ENCODE measurements at regions not wholly inside any gene's neighbourhood (a gene's known extent, or its start where the extent isn't known, plus 50 kb on each side); places are given as distances from the start of the nearest gene placed in this dataset.
A peak's percentile ranks its signal among the peaks of the same experiment; 100 is the strongest.

DNA sequence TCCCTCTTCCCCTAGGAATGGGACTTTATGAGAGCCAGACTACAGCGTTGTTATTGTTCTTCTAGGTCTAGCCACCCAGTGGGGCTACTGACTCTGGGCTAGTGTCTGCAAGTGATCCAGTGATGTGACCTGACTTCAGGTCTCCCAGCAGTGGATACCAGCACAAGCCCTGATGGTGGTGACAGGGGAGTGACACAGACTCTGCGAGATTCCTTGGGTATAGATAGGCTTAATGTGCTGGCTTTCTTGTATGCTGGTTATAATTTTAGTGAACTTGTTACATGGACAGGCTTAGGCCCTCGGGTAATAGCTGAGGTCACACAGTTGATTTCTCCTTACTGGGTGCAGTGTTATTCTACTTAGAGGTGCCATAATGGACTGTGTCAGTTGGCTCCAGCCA lies 106.9 kb downstream of the TBC1D30 start:
- intact Hi-C loops (cut with DNase I) = no loop called here
- ATAC-seq = no peak
- no peak for DNase-seq (ENCODE audit: missing footprints)

DNA sequence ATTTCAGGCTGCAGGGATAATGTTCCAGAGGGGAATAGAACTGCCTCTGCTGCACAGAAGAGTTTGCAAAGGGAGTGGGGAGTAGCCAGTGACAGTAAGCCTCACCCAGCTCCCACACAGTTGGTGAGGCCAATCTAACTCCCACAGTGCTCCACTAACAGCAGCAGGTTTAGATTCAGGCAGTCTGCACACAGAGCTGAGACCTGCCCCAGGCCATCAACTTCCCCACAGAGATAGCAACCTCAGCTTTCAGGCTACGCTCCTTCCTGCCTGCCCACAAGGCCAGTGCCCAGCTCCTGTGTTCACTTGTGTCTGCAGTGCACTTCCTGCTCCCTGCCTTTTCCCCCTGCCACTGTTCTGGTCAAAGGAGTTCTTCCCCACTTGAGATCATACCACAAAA lies 107.5 kb downstream of the TBC1D30 start:
- ATAC-seq (no peak), DNase-seq (ENCODE audit: missing footprints) (no peak)
- intact Hi-C loops (cut with DNase I) = no loop called here

DNA sequence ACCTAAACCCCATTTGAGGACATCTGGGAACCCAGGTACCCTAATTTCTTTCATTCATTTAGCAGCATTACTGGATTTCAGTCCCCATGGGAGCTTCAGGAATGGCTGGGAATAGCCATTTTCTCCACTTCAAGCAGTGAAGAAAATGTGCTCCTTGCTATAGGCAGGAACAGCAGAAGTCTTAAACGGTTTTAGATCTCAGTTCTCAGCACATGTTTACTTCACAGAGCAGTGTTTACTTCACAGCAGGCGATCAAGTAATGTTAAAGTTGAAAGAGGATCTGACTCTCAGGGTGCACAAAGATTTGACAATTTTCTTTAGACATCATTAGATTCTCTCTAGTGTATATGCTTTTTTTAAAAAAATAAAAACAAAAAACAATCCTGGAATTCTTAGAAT lies 109.3 kb downstream of the TBC1D30 start:
- no peak for DNase-seq (ENCODE audit: missing footprints)
- ATAC-seq = no peak
- intact Hi-C loops (cut with DNase I) = no loop called here

DNA sequence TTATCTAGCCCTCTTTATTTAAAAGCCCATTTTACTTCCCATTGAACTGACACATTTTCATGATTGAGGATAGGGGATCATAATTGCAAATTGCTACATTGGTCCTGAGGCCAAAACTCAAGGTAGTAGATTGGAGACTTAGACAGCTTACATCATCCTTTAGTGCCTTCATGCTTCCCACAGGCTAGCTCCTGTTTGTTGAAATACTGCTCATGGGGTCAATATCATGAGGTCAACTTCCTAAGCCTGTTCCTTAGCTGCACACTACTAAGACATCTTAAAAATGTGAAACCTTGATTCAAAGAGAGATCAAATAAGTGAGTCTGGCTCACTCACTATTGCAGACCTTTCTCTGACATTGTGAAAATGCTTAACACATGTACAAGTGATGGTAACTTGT lies 113.0 kb downstream of the TBC1D30 start:
- no peak for ATAC-seq
- no peak for DNase-seq (ENCODE audit: missing footprints)
- intact Hi-C loops (cut with DNase I) = no loop called here

- no peak for DNase-seq (ENCODE audit: missing footprints)
- no peak for ATAC-seq
- intact Hi-C loops (cut with DNase I) = no loop called here
Observed at GRCh38 chr12:64938179-64938578, 113.7 kb downstream of the TBC1D30 start.

DNA sequence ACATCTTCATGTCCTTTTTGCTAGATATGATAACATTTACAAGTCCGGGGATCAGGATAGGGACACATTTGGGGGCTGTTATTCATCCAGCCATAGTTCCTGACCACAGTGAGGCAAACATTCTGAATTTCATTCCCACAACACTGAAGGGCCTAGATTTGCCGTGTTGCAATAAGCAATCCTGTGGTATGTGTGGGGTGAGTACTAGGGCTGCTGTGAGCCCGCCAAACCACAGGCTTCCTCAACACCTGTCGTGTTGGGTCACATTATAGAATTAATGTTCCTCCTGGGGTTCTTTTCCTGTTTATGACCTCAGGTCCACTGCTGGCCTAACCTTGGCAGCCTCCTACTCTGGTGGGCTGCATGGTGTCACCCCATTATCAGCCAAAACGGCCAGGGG lies 119.2 kb downstream of the TBC1D30 start:
- intact Hi-C loops (cut with DNase I) = no loop called here
- no peak for DNase-seq (ENCODE audit: missing footprints)
- no peak for ATAC-seq

- intact Hi-C loops (cut with DNase I) = no loop called here
Observed at GRCh38 chr12:64944966-64945365, 120.5 kb downstream of the TBC1D30 start.

GRCh38 chr12:64946132-64946829 lies 121.8 kb downstream of the TBC1D30 start:
- DNase-seq (ENCODE audit: missing footprints) (peak; percentile 70), ATAC-seq (peak; percentile 93)
- intact Hi-C loops (cut with DNase I) = no loop called here

More at GRCh38 chr12:64944966-64945365, 120.5 kb downstream of the TBC1D30 start:
- no peak for DNase-seq (ENCODE audit: missing footprints)
- ATAC-seq = no peak

- no peak for DNase-seq (ENCODE audit: missing footprints)
- ATAC-seq = no peak
- intact Hi-C loops (cut with DNase I) = no loop called here
Observed at GRCh38 chr12:64950711-64951298, 126.4 kb downstream of the TBC1D30 start.

GRCh38 chr12:64951944-64952343 lies 127.5 kb downstream of the TBC1D30 start:
- ATAC-seq = no peak
- no peak for DNase-seq (ENCODE audit: missing footprints)
- intact Hi-C loops (cut with DNase I) = no loop called here

DNA sequence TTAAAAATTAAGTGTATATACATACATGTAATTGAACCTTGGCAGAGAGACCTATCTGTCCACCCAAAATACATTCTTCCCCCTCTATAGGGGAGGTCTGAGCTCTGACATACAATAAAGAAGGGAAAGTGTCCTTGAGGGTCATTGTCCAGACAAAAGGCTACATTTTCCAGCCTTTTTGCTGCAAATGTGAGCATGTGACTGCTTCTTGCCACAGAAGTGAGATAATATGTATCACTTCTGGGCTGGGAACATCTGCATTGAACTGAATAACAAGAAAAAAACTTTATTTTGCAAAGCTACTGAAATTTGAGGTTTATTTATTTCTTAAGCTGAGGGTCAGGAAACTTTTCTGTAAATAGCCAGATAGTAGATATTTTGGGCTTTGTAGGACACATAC lies 131.3 kb downstream of the TBC1D30 start:
- no peak for ATAC-seq
- no peak for DNase-seq (ENCODE audit: missing footprints)
- intact Hi-C loops (cut with DNase I) = no loop called here

GRCh38 chr12:64965920-64966319 lies 141.5 kb downstream of the TBC1D30 start:
- ATAC-seq = no peak
- intact Hi-C loops (cut with DNase I) = no loop called here

DNA sequence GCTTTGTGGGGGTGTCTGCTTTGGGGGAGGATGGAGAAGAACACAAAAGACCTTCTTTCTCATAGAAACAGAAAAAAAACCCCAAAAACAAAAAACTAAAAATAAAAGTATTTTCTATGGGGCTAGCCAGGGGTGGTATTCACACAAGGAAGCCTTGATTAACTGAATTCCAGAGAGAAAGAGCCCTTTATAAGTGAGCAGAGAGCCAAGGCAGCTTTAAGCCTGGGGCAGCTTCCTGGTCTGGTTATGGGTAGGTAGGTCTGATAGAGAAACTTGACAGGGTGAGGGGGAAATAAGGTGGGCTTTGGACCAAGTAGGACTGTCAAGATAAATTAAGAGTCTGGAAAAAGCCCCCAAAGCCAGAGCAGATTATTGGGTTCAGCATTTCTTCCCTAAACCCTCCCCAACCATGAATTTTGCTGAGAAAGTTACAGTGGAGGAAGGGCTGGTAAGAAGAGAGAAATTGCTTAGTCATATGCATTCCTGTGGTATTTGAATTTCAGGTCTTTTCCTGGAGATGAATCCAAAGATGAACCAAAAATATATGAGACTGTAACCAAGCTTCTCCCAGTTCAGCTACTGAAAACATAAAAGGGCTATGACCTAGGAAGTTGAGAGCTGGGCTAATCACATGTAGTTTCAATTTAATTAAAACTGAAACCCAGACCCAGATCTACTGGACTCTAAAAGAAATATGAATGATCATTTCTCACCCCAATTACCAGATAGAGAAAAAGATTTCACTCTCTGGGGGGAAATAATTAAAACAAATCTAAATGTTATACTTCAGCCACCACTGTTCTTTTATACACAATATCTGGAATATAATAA lies 144.8 kb downstream of the TBC1D30 start:
- DNase-seq (ENCODE audit: missing footprints) (no peak), ATAC-seq (no peak)
- intact Hi-C loops (cut with DNase I) = no loop called here

More at GRCh38 chr12:64965920-64966319, 141.5 kb downstream of the TBC1D30 start:
- DNase-seq (ENCODE audit: missing footprints) = no peak

DNA sequence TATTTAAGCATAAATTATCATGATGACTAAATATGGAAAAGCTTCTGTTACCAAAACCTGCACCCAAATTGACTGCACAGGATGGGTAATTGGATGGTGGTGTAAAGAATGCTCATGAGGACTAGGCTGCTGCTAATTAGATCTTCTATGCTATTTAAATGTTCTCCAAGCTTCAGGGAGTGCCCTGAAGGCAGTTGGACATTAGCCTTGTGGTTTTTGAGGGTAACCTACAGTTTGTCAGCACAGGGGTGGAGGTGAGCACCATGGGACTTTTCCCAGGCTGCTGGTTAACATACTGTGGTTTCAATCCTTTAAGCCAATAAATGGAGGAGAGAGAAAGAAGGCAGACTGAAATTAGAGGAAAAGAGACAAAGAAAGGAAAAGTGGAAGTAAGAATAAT lies 145.0 kb downstream of the WIF1 start:
- DNase-seq (ENCODE audit: missing footprints) (no peak), ATAC-seq (no peak)
- intact Hi-C loops (cut with DNase I) = no loop called here

DNA sequence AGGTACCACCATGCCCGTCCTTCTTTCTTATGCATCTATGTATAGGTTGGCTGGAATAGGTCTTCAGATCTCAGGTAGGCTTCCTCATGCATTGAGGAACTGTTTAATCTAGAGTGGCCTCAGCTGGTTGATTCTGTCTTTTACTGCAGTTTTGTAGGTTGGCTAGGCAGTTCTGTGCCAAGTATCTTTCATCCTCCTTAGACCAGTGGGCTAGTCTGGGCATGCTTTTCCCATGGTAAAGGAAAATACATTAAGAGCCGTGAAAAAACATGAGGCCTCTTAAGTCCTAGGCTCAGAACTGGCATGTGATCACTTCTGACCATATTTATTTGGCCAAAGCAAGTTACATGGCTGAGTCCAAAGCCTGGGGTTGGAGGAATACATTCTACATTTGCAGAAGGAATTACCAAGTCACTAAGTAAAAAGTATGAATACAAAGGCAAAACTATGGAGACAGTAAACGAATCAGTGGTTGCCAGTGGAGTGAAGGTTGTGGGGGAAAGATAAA lies 137.3 kb downstream of the WIF1 start:
- DNase-seq (ENCODE audit: missing footprints) = no peak
- intact Hi-C loops (cut with DNase I) = no loop called here
- no peak for ATAC-seq

DNA sequence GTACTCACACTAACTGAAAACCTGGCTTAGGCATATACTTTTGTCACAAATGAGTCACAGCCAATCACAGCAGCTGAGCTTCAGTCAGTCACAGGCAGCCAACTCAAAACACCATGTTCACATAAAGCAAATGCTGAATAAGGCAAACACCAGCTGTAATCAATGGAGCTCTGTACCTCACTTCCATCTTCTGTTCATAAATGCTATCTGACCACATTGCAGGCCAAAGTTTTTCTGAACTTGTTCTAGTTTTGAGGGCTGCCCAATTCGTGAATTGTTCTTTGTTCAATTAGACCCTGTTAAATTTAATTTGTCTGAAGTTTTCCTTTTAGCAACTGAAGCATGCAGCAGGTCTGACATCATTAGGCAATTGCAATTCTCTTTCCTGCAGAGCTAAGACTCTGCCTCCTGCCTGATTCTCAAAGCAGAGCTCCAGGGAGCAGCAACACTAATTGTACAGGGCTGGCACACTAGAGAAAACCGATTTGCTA lies 129.9 kb downstream of the WIF1 start:
- intact Hi-C loops (cut with DNase I) = no loop called here

GRCh38 chr12:64992116-64992515 lies 129.0 kb downstream of the WIF1 start:
- DNase-seq (ENCODE audit: missing footprints) (no peak), ATAC-seq (no peak)
- intact Hi-C loops (cut with DNase I) = no loop called here

More for the DNA sequence above, 129.9 kb downstream of the WIF1 start:
- DNase-seq (ENCODE audit: missing footprints) (no peak), ATAC-seq (no peak)

GRCh38 chr12:64992641-64993040 lies 128.5 kb downstream of the WIF1 start:
- ATAC-seq = no peak
- intact Hi-C loops (cut with DNase I) = no loop called here

GRCh38 chr12:64993461-64993860 lies 127.6 kb downstream of the WIF1 start:
- ATAC-seq (no peak), DNase-seq (ENCODE audit: missing footprints) (no peak)
- intact Hi-C loops (cut with DNase I) = no loop called here

More at GRCh38 chr12:64992641-64993040, 128.5 kb downstream of the WIF1 start:
- DNase-seq (ENCODE audit: missing footprints) = no peak

DNA sequence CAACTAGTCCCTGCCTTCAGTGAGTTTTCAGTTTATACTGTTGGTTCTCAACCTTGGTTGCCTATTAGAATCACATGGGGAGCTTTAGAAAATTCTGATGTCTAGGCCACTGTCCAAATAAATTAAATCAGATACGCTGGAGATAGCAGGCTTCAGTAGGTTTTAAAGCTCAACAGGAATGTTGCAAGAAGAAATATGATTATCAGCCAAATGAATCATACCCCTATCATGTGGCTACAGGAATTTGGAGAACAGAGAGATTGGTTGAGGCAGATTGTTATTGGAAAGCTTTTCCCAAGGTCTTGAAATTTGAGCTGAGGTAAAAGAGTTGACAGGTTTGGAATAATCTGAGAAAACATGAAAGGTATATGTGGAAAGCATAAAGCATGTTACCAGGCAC lies 125.3 kb downstream of the WIF1 start:
- ATAC-seq = no peak
- intact Hi-C loops (cut with DNase I) = no loop called here
- no peak for DNase-seq (ENCODE audit: missing footprints)
